Esophagus squamous epithelium (tissue), 4 donors: ENCODE measurements at regions not wholly inside any gene's neighbourhood (a gene's known extent, or its start where the extent isn't known, plus 50 kb on each side); places are given as distances from the start of the nearest gene placed in this dataset.

ENCODE experiments used
- CTCF ChIP-seq, 6 experiments: fragments of 450-650 bp in 4 of 6; fragments of 200-600 bp in 2 of 6; sonication (generic) in 2 of 6; IDR thresholded peaks; one replicate each; pipeline ENCODE4 v1.5.1; 2016 to 2019; ENCODE audit warnings: antibody characterized with exemption in 6 of 6, mild to moderate bottlenecking in 4 of 6, moderate library complexity in 4 of 6
- POLR2A ChIP-seq, 4 donors: fragments of 450-650 bp; IDR thresholded peaks; one replicate each; pipeline ENCODE4 v1.6.1; 2017; ENCODE audit warnings: antibody characterized with exemption in 4 of 4, mild to moderate bottlenecking in 4 of 4, moderate library complexity in 3 of 4

GRCh38 chr1:166471359-166471758 is 304.6 kb upstream of the FAM78B start:
- TF ChIP-seq CTCF (IDR thresholded peaks at IDR 0.05) (no peak), POLR2A (IDR thresholded peaks at IDR 0.05) (no peak)
